ENCODE measurements at regions not wholly inside any gene's neighbourhood (a gene's known extent, or its start where the extent isn't known, plus 50 kb on each side); places are given as distances from the start of the nearest gene placed in this dataset.

- no peak for TF ChIP-seq CTCF (IDR thresholded peaks at IDR 0.05; ENCODE audit: low read depth, low read length)
- TF ChIP-seq EZH2phosphoT487 (IDR thresholded peaks at IDR 0.05; ENCODE audit: low read depth), result no peak
These were observed 226.1 kb upstream of the FAT3 start for GRCh38 chr11:91998481-91998880.
